ENCODE measurements at regions not wholly inside any gene's neighbourhood (a gene's known extent, or its start where the extent isn't known, plus 50 kb on each side); places are given as distances from the start of the nearest gene placed in this dataset.

GRCh38 chr7:98724591-98724990 is 107.5 kb downstream of the NPTX2 start:
- peaks cover 21 to 22% of the 10 kb centered on the region in 2 experiments for H3K4me1 Mint-ChIP-seq
- no peak overlapping the region for H4K8ac ChIP-seq (replicated peaks; ENCODE audit: insufficient read length, low read depth, low read length)
- no peak overlapping the region for H4K91ac ChIP-seq (ENCODE audit: insufficient read length, low read depth, low read length)
- no peak overlapping the region for H2BK12ac ChIP-seq (ENCODE audit: insufficient read length, low read depth, low read length)
- no peak overlapping the region for H3K23ac ChIP-seq (ENCODE audit: insufficient read length, low read depth, low read length)
- no peak overlapping the region for H2BK5ac ChIP-seq (ENCODE audit: insufficient read length, low read length)
- no peaks in the 10 kb centered on the region for H3K27me3 ChIP-seq (ENCODE audit: insufficient read depth, low read length)
- H4K5ac ChIP-seq (ENCODE audit: insufficient read length, low read depth, low read length): no peak overlapping the region
- H3K4me2 ChIP-seq (ENCODE audit: insufficient read depth, insufficient read length, low read length): no peak overlapping the region
- no peak overlapping the region for H2AFZ ChIP-seq (ENCODE audit: low read length)
- WGBS (ENCODE audit: extremely low coverage, insufficient read length, low lambda C conversion rate): no CpG with 5 or more reads among the region's 6 CpGs
- no peak overlapping the region for H2BK120ac ChIP-seq (ENCODE audit: low read depth, low read length, poor library complexity, severe bottlenecking)
- no peak overlapping the region for H3K27ac ChIP-seq (ENCODE audit: insufficient read length, low read depth, low read length)
- no peak overlapping the region for H3K27ac Mint-ChIP-seq
- no peak overlapping the region for H2AK5ac ChIP-seq (ENCODE audit: insufficient read length, low read length)
- H3K9ac ChIP-seq (ENCODE audit: extremely low read depth, insufficient read length, low read length): no peak overlapping the region
- H3T11ph ChIP-seq (ENCODE audit: low read length): no peak overlapping the region
- no peak overlapping the region for H2BK20ac ChIP-seq (ENCODE audit: low read depth, low read length, poor library complexity, severe bottlenecking)
- no peak overlapping the region for H3K14ac ChIP-seq (ENCODE audit: insufficient read depth, low read length)
- H3K4ac ChIP-seq (ENCODE audit: low read depth, low read length): no peak overlapping the region
- no peaks in the 10 kb centered on the region for H3K23me2 ChIP-seq (ENCODE audit: insufficient read length, low read depth, low read length, poor library complexity, severe bottlenecking)
- H3K27me3 Mint-ChIP-seq (ENCODE audit: low read depth): peaks cover 10% of the 10 kb centered on the region
- DNase-seq: no peak
- H3K79me1 ChIP-seq (ENCODE audit: insufficient read depth, low read depth, low read length, poor library complexity, severe bottlenecking): no peaks in the 10 kb centered on the region
- no peak overlapping the region for H3K56ac ChIP-seq (ENCODE audit: insufficient read length, low read depth, low read length)
- H3K9me3 Mint-ChIP-seq: no peaks in the 10 kb centered on the region
- no peak for TF ChIP-seq CTCF (conservative IDR thresholded peaks at IDR 0.05)
- no peaks in the 10 kb centered on the region for H4K20me1 ChIP-seq (ENCODE audit: control insufficient read depth, insufficient read depth, insufficient read length)
- no peak overlapping the region for H3K4me3 Mint-ChIP-seq
- H3K18ac ChIP-seq (ENCODE audit: insufficient read length, low read depth, low read length): no peak overlapping the region
- H3K79me2 ChIP-seq (ENCODE audit: insufficient read depth, low read length): no peaks in the 10 kb centered on the region
- H3K4me1 ChIP-seq (ENCODE audit: insufficient read depth, low read length): peaks cover 3% of the 10 kb centered on the region; the same call in 1 of the 2 replicates
- no peaks in the 10 kb centered on the region for H3K9me3 ChIP-seq (ENCODE audit: control insufficient read depth, low read depth, low read length)
- H2BK15ac ChIP-seq (ENCODE audit: low read depth, low read length): no peak overlapping the region
- no peaks in the 10 kb centered on the region; a peak in 1 of 7 replicates for H3K36me3 Mint-ChIP-seq (ENCODE audit: insufficient read depth in 1 of 3, low read depth in 3 of 3)

Measured in H9 (cell line).